K562 (cell line): ENCODE measurements at regions not wholly inside any gene's neighbourhood (a gene's known extent, or its start where the extent isn't known, plus 50 kb on each side); places are given as distances from the start of the nearest gene placed in this dataset.

Experiments
- ATAC-seq: fragments of 200-7000 bp; cut with Tn5 transposase; 3 replicates; pipeline ENCODE4 v1.9.1; 2020; ENCODE audit warnings: moderate library complexity
- BruUV-seq: library from RNA; stranded (reverse); fragments of 400-500 nt; replicated peaks from 2 replicates; lab custom pipeline; 2021; lab: Mats Ljungman, UMichigan
- CTCF ChIA-PET: fragments of 300-600 bp; formaldehyde crosslinking; extraction: SDS; loops from one replicate; lab custom pipeline; 2021; ENCODE audit warnings: low intra/inter-chr PET ratio; lab: Yijun Ruan, JAX
- POLR2A ChIA-PET: fragments of 300-600, 350-650 bp; sonication (Branson Sonifier 250); formaldehyde crosslinking; extraction: SDS; loops from one replicate; lab custom pipeline; 2021; ENCODE audit warnings: antibody characterized with exemption, inconsistent platforms; lab: Yijun Ruan, JAX
- DNase-seq, 4 experiments: peaks; one replicate each; pipeline versions ENCODE4 v3.0.0 to v3.0.0-alpha.2; 2011 to 2018; ENCODE audit warnings: low spot score in 3 of 4, mixed read lengths in 3 of 4; ENCODE audit errors: extremely low read depth in 1 of 4
- FAIRE-seq: peaks from 2 replicates; lab custom pipeline; 2011; peaks lifted over from hg19 to GRCh38; lab: Jason Lieb, UNC
- H2AFZ ChIP-seq: 2 replicates; pipeline ENCODE4 v1.6.0; 2011; ENCODE audit warnings: low read depth, low read length, control low read depth, inconsistent platforms
- H3K27ac ChIP-seq: fragments of 200-600 bp; 3 replicates; pipeline ENCODE4 v1.8.0; 2011; ENCODE audit warnings: low read depth, mild to moderate bottlenecking, control low read depth, inconsistent platforms, low read length, moderate library complexity, mixed read lengths; ENCODE audit errors: extremely low read depth
- H3K27me3 ChIP-seq, 2 experiments: fragments of 300-600 bp in 1 of 2; 2 replicates in 1 of 2; 3 replicates in 1 of 2; pipeline versions ENCODE4 v1.6.0 to v1.8.0; 2011; ENCODE audit warnings: inconsistent platforms in 2 of 2, low read length in 2 of 2, mild to moderate bottlenecking in 1 of 2, mixed read lengths in 1 of 2, moderate library complexity in 1 of 2; ENCODE audit not compliant: control insufficient read depth in 2 of 2, insufficient read depth in 2 of 2
- H3K36me3 ChIP-seq: fragments of 300-600 bp; 3 replicates; pipeline ENCODE4 v1.8.0; 2011; ENCODE audit warnings: mild to moderate bottlenecking, low read length, inconsistent platforms; ENCODE audit not compliant: control insufficient read depth, insufficient read depth
- H3K4me1 ChIP-seq, 2 experiments: fragments of 200-600 bp in 1 of 2; replicated peaks in 1 of 2; 2 replicates in 1 of 2; 3 replicates in 1 of 2; pipeline versions ENCODE4 v1.5.1 to v1.8.0; 2011; ENCODE audit warnings: inconsistent platforms in 2 of 2, low read length in 2 of 2, mild to moderate bottlenecking in 1 of 2, mixed read lengths in 1 of 2, moderate library complexity in 1 of 2; ENCODE audit not compliant: control insufficient read depth in 2 of 2, insufficient read depth in 2 of 2
- H3K4me2 ChIP-seq: 2 replicates; pipeline ENCODE4 v1.6.1; 2011; ENCODE audit warnings: low read length, control low read depth, inconsistent platforms, mixed read lengths; ENCODE audit not compliant: insufficient read depth
- H3K4me3 ChIP-seq: fragments of 200-600 bp; sonication (generic), shearing (Covaris generic); 2 replicates; pipeline ENCODE4 v1.5.1; 2016; ENCODE audit warnings: control low read depth, inconsistent platforms
- H3K79me2 ChIP-seq: fragments of 200-600 bp; 3 replicates; pipeline ENCODE4 v1.8.0; 2011; ENCODE audit warnings: low read length, inconsistent platforms; ENCODE audit not compliant: control insufficient read depth, insufficient read depth
- H3K9ac ChIP-seq, 2 experiments: 2 replicates each; pipeline versions ENCODE4 v1.6.0 to v1.6.1; 2011; ENCODE audit warnings: low read depth in 2 of 2, low read length in 2 of 2, control low read depth in 1 of 2, inconsistent platforms in 1 of 2, mild to moderate bottlenecking in 1 of 2, mixed read lengths in 1 of 2; ENCODE audit not compliant: insufficient read depth in 1 of 2
- H3K9me1 ChIP-seq: one replicate; pipeline ENCODE4 v1.6.0; 2011; ENCODE audit warnings: inconsistent platforms, mild to moderate bottlenecking, low read length, moderate library complexity; ENCODE audit not compliant: control insufficient read depth, insufficient read depth
- H3K9me3 ChIP-seq: replicated peaks from 2 replicates; pipeline ENCODE4 v1.5.1; 2011; ENCODE audit warnings: low read depth, low read length, inconsistent platforms; ENCODE audit not compliant: control insufficient read depth, insufficient read depth
- H4K20me1 ChIP-seq: replicated peaks from 2 replicates; pipeline ENCODE4 v1.6.1; 2011; ENCODE audit warnings: low read length, inconsistent platforms, mixed read lengths; ENCODE audit not compliant: control insufficient read depth, insufficient read depth
- BRD4 ChIP-seq: fragments of 200-600 bp; sonication (generic); IDR thresholded peaks from 2 replicates; pipeline ENCODE4 v1.6.1; 2017; ENCODE audit warnings: inconsistent platforms
- BRD9 ChIP-seq: fragments of 450-650 bp; IDR thresholded peaks from 2 replicates; pipeline ENCODE4 v1.6.1; 2018; ENCODE audit warnings: low read depth; ENCODE audit not compliant: partially characterized antibody
- CHD7 ChIP-seq: fragments of 200-600 bp; sonication (generic); IDR thresholded peaks from one replicate; pipeline ENCODE4 v1.6.1; 2012; ENCODE audit warnings: mild to moderate bottlenecking, low read depth, low read length, inconsistent platforms
- CSDE1 ChIP-seq, 2 experiments: fragments of 450-650 bp; IDR thresholded peaks; 2 replicates each; pipeline ENCODE4 v1.6.1; 2016; ENCODE audit warnings: mild to moderate bottlenecking in 1 of 2
- DACH1 ChIP-seq: fragments of 450-650 bp; IDR thresholded peaks from 2 replicates; pipeline ENCODE4 v1.6.1; 2018; ENCODE audit not compliant: partially characterized antibody
- GTF2E2 ChIP-seq: fragments of 200-800 bp; sonication (Bioruptor generic); IDR thresholded peaks from 2 replicates; pipeline ENCODE4 v1.6.1; 2016; ENCODE audit warnings: missing genetic modification characterization, missing compliant biosample characterization
- HBP1 ChIP-seq: fragments of 450-650 bp; formaldehyde crosslinking; IDR thresholded peaks from 2 replicates; pipeline ENCODE4 v1.4.0; 2022; ENCODE audit warnings: missing genetic modification characterization
- HLTF ChIP-seq: fragments of 450-650 bp; IDR thresholded peaks from 2 replicates; pipeline ENCODE4 v1.6.1; 2016
- IRF2 ChIP-seq: sonication (generic); formaldehyde crosslinking; IDR thresholded peaks from 2 replicates; pipeline ENCODE4 v1.8.1; 2022; ENCODE audit warnings: mild to moderate bottlenecking, missing genetic modification reagents
- MEIS2 ChIP-seq: fragments of 450-650 bp; IDR thresholded peaks from 2 replicates; pipeline ENCODE4 v1.6.1; 2014; ENCODE audit warnings: mild to moderate bottlenecking; ENCODE audit not compliant: partially characterized antibody
- NCOR1 ChIP-seq: fragments of 450-650 bp; IDR thresholded peaks from 2 replicates; pipeline ENCODE4 v1.6.1; 2016; ENCODE audit warnings: mild to moderate bottlenecking, moderate library complexity
- POLR2AphosphoS2 ChIP-seq: IDR thresholded peaks from 2 replicates; pipeline ENCODE4 v1.6.1; 2012; ENCODE audit warnings: low read length, improper control_type of control experiment
- SOX6 ChIP-seq: fragments of 450-650 bp; IDR thresholded peaks from 2 replicates; pipeline ENCODE4 v1.6.1; 2014; ENCODE audit warnings: mild to moderate bottlenecking
- ZNF444 ChIP-seq: fragments of 250-450 bp; sonication (Bioruptor Pico); IDR thresholded peaks from 2 replicates; pipeline ENCODE4 v1.4.0; 2020; ENCODE audit warnings: mild to moderate bottlenecking, moderate library complexity
- ZNF551 ChIP-seq: fragments of 250-450 bp; sonication (Bioruptor Pico); IDR thresholded peaks from 2 replicates; pipeline ENCODE4 v1.5.0; 2021; ENCODE audit warnings: mild to moderate bottlenecking, moderate library complexity
- in situ Hi-C: fragments of 300-500 bp; cut with MboI; formaldehyde crosslinking; loops from 4 replicates; pipeline ENCODE4 v1.15.0; 2018; ENCODE audit warnings: inconsistent platforms, mixed read lengths
- intact Hi-C: fragments of 100-400 bp; cut with micrococcal nuclease; formaldehyde crosslinking; loops from 2 replicates; pipeline ENCODE4 v1.14.2; 2022

- Histone ChIP-seq H3K4me2 (no peak overlapping the region), H3K79me2 (no peaks in the 10 kb centered on the region), H3K9me3 (no peaks in the 10 kb centered on the region), H3K4me3 (no peak overlapping the region), H3K9me1 (no peaks in the 10 kb centered on the region), H3K27ac (no peak overlapping the region), H3K4me1 (no peaks in the 10 kb centered on the region), H3K36me3 (no peaks in the 10 kb centered on the region), H3K9ac (no peak overlapping the region), H4K20me1 (no peaks in the 10 kb centered on the region), H3K27me3 (no peaks in the 10 kb centered on the region), H2AFZ (no peak overlapping the region)
- FAIRE-seq (no peak), DNase-seq (no peak), ATAC-seq (no peak)
- no TSS peak for BruUV-seq
- ChIA-PET POLR2A (no interaction called here), CTCF (no interaction called here)
- intact Hi-C loops (no loop called here), in situ Hi-C loops (no loop called here)
- TF ChIP-seq HLTF (no peak), ZNF551 (no peak), MEIS2 (no peak), NCOR1 (no peak), SOX6 (no peak), IRF2 (CRISPR knock-in tag) (no peak), POLR2AphosphoS2 (no peak), CSDE1 (IDR thresholded peaks at IDR 0.05) (no peak), DACH1 (no peak), BRD9 (no peak), BRD4 (no peak), HBP1 (CRISPR knock-in tag) (no peak), ZNF444 (CRISPR knock-in tag) (no peak), CHD7 (no peak), GTF2E2 (tag) (no peak)
Observed at GRCh38 chr16:62913924-62914323, 877.7 kb upstream of the CDH8 start.
